Epithelial cell of esophagus (primary cell): ENCODE measurements at regions not wholly inside any gene's neighbourhood (a gene's known extent, or its start where the extent isn't known, plus 50 kb on each side); places are given as distances from the start of the nearest gene placed in this dataset.

Source experiments
- DNase-seq: peaks from one replicate; pipeline ENCODE4 v3.0.0; 2010; ENCODE audit warnings: low read depth
- H3K4me3 ChIP-seq: 2 replicates; pipeline ENCODE4 v1.5.1; 2011; ENCODE audit warnings: mild to moderate bottlenecking, low read length, control low read depth
- CTCF ChIP-seq: IDR thresholded peaks from 2 replicates; pipeline ENCODE4 v1.5.1; 2011; ENCODE audit warnings: low read depth, mild to moderate bottlenecking, low read length, control low read depth, inconsistent platforms; ENCODE audit not compliant: insufficient read depth; ENCODE audit errors: missing control alignments

GRCh38 chr12:115700896-115701465 lies 576.5 kb downstream of the MED13L start:
- H3K4me3 ChIP-seq, result no peak overlapping the region
- DNase-seq, result no peak
- TF ChIP-seq CTCF, result no peak

DNA sequence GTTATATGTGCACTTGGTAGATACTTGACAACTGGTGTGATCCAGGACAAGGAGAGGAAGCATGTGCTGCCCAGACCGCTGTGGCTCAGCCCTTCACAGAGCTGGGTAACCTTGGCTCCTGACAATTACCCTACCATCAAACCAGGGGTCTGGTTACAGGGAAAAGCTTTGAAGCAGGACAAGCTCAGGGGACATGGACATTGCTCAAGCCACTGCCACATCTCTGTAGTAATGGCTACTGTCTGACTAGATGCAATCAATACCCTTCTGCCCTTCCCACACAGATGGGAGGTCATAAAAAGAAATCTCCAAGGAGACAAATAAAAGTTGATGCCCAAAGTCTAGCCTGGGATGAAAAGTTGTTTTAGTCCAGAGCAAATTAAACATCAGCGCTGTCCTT lies 577.4 kb downstream of the MED13L start:
- no peak for TF ChIP-seq CTCF
- DNase-seq, result no peak
- H3K4me3 ChIP-seq, result no peak overlapping the region

DNA sequence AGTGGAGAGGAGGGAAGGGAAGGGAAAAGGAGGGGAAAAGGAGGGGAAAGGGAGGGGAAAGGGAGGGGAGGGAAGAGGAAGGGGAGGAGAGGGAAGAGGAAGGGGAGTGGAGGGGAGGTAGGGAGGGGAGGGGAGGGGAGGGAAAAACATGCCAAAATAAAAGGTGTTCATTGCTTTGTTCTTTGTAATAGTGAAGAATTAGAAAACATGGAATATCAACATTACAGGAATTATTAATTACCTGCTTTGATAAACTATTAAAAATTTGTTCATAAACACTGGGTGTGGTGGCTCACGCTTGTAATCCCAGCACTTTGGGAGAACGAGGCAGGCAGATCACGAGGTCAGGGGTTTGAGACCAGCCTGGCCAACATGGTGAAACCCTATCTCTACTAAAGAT lies 579.2 kb downstream of the MED13L start:
- no peak for TF ChIP-seq CTCF
- H3K4me3 ChIP-seq, result no peak overlapping the region
- DNase-seq, result no peak

GRCh38 chr12:115697340-115697739 lies 580.2 kb downstream of the MED13L start:
- no peak overlapping the region for H3K4me3 ChIP-seq
- no peak for DNase-seq
- no peak for TF ChIP-seq CTCF

- DNase-seq, result no peak
These were observed 582.9 kb downstream of the MED13L start for GRCh38 chr12:115694564-115694963.

DNA sequence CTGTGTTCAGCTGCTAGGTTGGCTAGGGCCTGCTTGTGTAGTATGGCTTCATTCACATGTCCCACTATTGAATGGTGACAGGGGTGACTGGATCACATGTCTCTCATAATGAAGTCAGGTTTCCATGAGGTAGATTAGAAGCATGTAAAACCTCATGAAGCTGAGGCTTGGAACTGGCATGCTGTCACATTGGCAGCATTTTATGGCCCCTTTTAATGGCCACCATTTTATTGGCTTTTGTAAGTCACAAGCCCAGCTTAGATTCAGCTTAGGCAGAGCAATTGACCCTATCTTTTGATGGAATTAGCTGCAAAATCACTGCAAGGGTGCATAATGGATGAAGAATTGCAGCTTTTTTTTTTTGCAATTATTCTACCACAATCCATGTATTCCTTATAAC lies 583.5 kb downstream of the MED13L start:
- no peak for TF ChIP-seq CTCF
- DNase-seq, result no peak
- no peak overlapping the region for H3K4me3 ChIP-seq

More at GRCh38 chr12:115694564-115694963, 582.9 kb downstream of the MED13L start:
- no peak for TF ChIP-seq CTCF
- no peak overlapping the region for H3K4me3 ChIP-seq

GRCh38 chr12:115691123-115691522 lies 586.4 kb downstream of the MED13L start:
- no peak for DNase-seq
- H3K4me3 ChIP-seq, result no peak overlapping the region
- TF ChIP-seq CTCF, result no peak
